ENCODE measurements at regions not wholly inside any gene's neighbourhood (a gene's known extent, or its start where the extent isn't known, plus 50 kb on each side); places are given as distances from the start of the nearest gene placed in this dataset.

DNA sequence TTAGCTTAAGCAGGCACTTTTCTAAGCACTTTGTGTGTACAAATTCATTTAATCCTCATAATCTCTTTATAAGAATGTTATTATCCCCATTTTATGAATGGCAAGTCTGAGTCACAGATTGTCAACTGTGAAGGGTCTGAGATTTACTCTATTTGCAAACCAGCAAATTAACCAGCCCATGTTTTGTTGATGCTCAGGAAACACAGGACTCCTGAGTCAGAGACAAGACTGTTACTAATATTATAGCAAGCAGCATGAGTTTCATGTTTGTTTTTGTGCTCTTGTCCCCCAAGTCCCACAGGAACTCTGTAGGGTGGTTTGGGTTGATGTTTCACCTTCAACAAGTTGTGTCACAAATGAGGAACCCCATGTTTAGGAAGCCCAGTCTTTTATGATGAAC lies 182.0 kb upstream of the PPP1R3A start:
- TF ChIP-seq, protein P1, sequence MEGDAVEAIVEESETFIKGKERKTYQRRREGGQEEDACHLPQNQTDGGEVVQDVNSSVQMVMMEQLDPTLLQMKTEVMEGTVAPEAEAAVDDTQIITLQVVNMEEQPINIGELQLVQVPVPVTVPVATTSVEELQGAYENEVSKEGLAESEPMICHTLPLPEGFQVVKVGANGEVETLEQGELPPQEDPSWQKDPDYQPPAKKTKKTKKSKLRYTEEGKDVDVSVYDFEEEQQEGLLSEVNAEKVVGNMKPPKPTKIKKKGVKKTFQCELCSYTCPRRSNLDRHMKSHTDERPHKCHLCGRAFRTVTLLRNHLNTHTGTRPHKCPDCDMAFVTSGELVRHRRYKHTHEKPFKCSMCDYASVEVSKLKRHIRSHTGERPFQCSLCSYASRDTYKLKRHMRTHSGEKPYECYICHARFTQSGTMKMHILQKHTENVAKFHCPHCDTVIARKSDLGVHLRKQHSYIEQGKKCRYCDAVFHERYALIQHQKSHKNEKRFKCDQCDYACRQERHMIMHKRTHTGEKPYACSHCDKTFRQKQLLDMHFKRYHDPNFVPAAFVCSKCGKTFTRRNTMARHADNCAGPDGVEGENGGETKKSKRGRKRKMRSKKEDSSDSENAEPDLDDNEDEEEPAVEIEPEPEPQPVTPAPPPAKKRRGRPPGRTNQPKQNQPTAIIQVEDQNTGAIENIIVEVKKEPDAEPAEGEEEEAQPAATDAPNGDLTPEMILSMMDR (conservative IDR thresholded peaks at IDR 0.05; ENCODE audit: low read depth, low read length): no peak

DNA sequence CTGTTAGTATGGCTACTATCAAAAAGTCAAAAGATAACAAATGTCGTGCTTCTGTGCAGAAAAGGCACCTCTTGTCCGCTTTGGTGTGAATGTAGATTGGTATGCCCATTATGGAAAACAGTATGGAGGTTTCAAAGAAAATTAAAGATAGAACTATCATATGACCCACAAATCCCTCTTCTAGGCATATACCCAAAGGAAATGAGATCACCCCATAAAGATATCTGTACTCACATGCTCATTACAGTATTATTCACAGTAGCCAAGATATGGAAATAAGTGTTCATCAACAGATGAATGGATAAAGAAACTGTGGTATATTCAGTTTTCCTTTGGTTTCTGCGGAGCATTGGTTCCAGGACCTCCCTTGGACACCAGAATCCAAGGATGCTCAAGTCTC lies 180.5 kb upstream of the PPP1R3A start:
- TF ChIP-seq, protein P1 (conservative IDR thresholded peaks at IDR 0.05; ENCODE audit: low read depth, low read length): no peak
- no peak for DNase-seq (ENCODE audit: low read depth)
- no peak overlapping the region for H3K4me3 ChIP-seq (ENCODE audit: low read depth, low read length)

More for the DNA sequence above, 182.0 kb upstream of the PPP1R3A start:
- no peak overlapping the region for H3K4me3 ChIP-seq (ENCODE audit: low read depth, low read length)
- DNase-seq (ENCODE audit: low read depth): no peak

- no peak for DNase-seq (ENCODE audit: low read depth)
- TF ChIP-seq, protein P1 (conservative IDR thresholded peaks at IDR 0.05; ENCODE audit: low read depth, low read length): no peak
Observed at GRCh38 chr7:114095885-114096284, 177.1 kb upstream of the PPP1R3A start.

DNA sequence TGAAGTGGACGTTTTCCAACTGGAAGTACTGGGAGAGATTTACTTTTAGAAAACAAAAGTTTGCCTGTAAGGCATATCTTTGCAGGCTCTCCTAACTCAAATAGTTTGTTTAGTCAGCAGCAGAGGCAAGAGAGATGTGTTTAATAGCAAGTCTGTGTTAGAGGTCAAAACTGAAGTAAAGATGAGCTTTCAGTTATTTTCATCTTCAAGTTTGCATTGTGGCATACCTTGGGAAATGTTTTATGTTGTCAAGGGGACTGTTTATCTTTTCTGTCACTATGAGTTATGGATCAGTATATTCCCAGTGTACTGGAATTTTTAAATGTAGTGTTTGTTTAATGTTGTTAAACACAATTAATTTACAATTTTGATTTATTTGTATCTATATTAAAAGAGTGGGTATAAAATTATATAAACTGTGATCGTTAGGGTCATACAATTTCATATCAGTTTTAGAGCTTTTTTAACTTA lies 169.7 kb upstream of the PPP1R3A start:
- peak overlapping the region; percentile 76 for H3K4me3 ChIP-seq (ENCODE audit: low read depth, low read length)
- TF ChIP-seq, protein P1 (conservative IDR thresholded peaks at IDR 0.05; ENCODE audit: low read depth, low read length): no peak
- DNase-seq (ENCODE audit: low read depth): no peak

More at GRCh38 chr7:114095885-114096284, 177.1 kb upstream of the PPP1R3A start:
- no peak overlapping the region for H3K4me3 ChIP-seq (ENCODE audit: low read depth, low read length)

DNA sequence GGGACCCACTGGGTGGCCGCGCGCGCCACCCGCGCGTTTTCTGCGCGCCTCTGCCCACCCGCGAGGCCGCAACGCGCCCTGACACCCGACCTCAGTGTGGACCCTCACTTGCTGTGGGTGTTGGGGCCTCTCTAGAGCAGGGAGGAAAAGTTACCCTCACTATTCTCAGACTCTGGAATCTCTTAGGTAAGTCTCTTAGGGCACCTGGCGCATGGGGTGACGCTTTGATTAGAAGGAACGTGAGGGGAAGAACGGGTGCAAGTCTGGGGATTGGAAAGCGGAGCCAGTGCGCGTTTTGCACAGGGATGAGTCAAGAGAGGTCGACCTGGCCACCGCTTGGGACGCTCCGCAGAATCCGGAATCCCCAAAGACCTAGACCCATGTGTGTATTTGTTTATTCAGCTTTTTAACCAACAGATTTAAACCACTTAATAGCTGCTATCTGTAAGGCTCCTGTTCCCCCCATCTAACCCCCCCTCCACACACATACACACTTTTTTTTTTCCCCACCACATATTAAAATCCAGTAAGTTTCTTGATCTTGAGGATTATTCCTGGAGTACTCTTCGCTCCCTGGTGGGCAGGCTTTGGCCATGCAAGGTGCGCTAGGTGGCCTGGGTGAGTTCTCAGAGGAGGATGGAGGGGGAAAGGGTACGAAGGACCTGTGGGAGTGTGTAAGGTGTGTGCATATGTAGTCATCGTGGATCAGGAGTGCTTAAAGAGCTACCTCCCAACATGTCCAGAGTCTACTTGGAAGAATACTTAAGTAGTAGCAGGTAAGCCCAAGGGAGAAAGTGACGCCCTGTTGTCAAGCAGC lies 169.1 kb upstream of the PPP1R3A start:
- no peak for DNase-seq (ENCODE audit: low read depth)
- TF ChIP-seq, protein P1 (conservative IDR thresholded peaks at IDR 0.05; ENCODE audit: low read depth, low read length): no peak
- peak overlapping the region; percentile 76 for H3K4me3 ChIP-seq (ENCODE audit: low read depth, low read length)

- H3K4me3 ChIP-seq (ENCODE audit: low read depth, low read length): peak overlapping the region; percentile 76
- TF ChIP-seq, protein P1 (conservative IDR thresholded peaks at IDR 0.05; ENCODE audit: low read depth, low read length): no peak
- peak; percentile 26 for DNase-seq (ENCODE audit: low read depth)
Observed at GRCh38 chr7:114086914-114087652, 168.3 kb upstream of the PPP1R3A start.
